OCI-LY7 (cell line): ENCODE measurements at regions not wholly inside any gene's neighbourhood (a gene's known extent, or its start where the extent isn't known, plus 50 kb on each side); places are given as distances from the start of the nearest gene placed in this dataset.

ENCODE experiments used
- CTCF ChIP-seq: fragments of 200-600 bp; sonication (generic); conservative IDR thresholded peaks from 2 replicates; pipeline ENCODE4 v1.5.1; 2014; ENCODE audit warnings: mild to moderate bottlenecking, antibody characterized with exemption, low read length, moderate library complexity, mixed read lengths
- EZH2phosphoT487 ChIP-seq: fragments of 200-600 bp; sonication (generic); IDR thresholded peaks from 2 replicates; pipeline ENCODE4 v1.6.1; 2018; ENCODE audit warnings: low read depth, borderline replicate concordance, mild to moderate bottlenecking, mixed run types, antibody characterized with exemption, low read length, moderate library complexity, mixed read lengths

GRCh38 chr7:51471210-51471980 lies 154.8 kb upstream of the COBL start:
- TF ChIP-seq CTCF, result no peak
- TF ChIP-seq EZH2phosphoT487, result no peak
